GM12891 (cell line): ENCODE measurements at regions not wholly inside any gene's neighbourhood (a gene's known extent, or its start where the extent isn't known, plus 50 kb on each side); places are given as distances from the start of the nearest gene placed in this dataset.

Source experiments
- DNase-seq: peaks from one replicate; pipeline ENCODE4 v3.0.0; 2011; ENCODE audit warnings: low spot score; ENCODE audit not compliant: insufficient read length
- FAIRE-seq: peaks from 2 replicates; lab custom pipeline; 2011; peaks lifted over from hg19 to GRCh38; lab: Jason Lieb, UNC
- PAX5 ChIP-seq: IDR thresholded peaks from 2 replicates; pipeline ENCODE4 v1.6.1; 2011; ENCODE audit warnings: low read length, moderate library complexity, mild to moderate bottlenecking; ENCODE audit not compliant: insufficient read depth, severe bottlenecking
- POLR2A ChIP-seq: IDR thresholded peaks from 2 replicates; pipeline ENCODE4 v1.6.1; 2011; ENCODE audit warnings: low read depth, low read length, control low read depth
- POLR2AphosphoS5 ChIP-seq: IDR thresholded peaks from 2 replicates; pipeline ENCODE4 v1.6.1; 2011; ENCODE audit warnings: low read depth, low read length, control low read depth
- POU2F2 ChIP-seq: IDR thresholded peaks from 2 replicates; pipeline ENCODE4 v1.6.1; 2011; ENCODE audit warnings: low read depth, mild to moderate bottlenecking, control low read depth, low read length, moderate library complexity
- SPI1 ChIP-seq: IDR thresholded peaks from 2 replicates; pipeline ENCODE4 v1.6.1; 2011; ENCODE audit warnings: low read depth, low read length, control low read depth
- TAF1 ChIP-seq: IDR thresholded peaks from 2 replicates; pipeline ENCODE4 v1.6.1; 2011; ENCODE audit warnings: low read depth, low read length, control low read depth

GRCh38 chr5:50927953-50928352 is 261.5 kb downstream of the PARP8 start:
- FAIRE-seq (no peak), DNase-seq (no peak)
- no peak for TF ChIP-seq SPI1

GRCh38 chr5:50929174-50929573 is 262.7 kb downstream of the PARP8 start:
- no peak for TF ChIP-seq POLR2AphosphoS5
- FAIRE-seq (no peak), DNase-seq (no peak)

GRCh38 chr5:50934343-50934742 is 267.9 kb downstream of the PARP8 start:
- DNase-seq, result no peak
- no peak for TF ChIP-seq POLR2A
- TF ChIP-seq POU2F2, result no peak
- no peak for TF ChIP-seq TAF1
- no peak for TF ChIP-seq POLR2AphosphoS5
- no peak for FAIRE-seq

- FAIRE-seq, result no peak
- TF ChIP-seq PAX5 (no peak), SPI1 (no peak), POLR2AphosphoS5 (no peak), TAF1 (no peak), POLR2A (no peak), POU2F2 (no peak)
- DNase-seq, result no peak
These were observed 278.7 kb downstream of the PARP8 start for GRCh38 chr5:50945139-50945538.

- TF ChIP-seq PAX5 (no peak), POLR2AphosphoS5 (no peak), POU2F2 (no peak), POLR2A (no peak), TAF1 (no peak), SPI1 (no peak)
- FAIRE-seq, result no peak
- no peak for DNase-seq
These were observed 281.7 kb downstream of the PARP8 start for GRCh38 chr5:50947906-50948683.

GRCh38 chr5:50953290-50953689 is 286.9 kb downstream of the PARP8 start:
- DNase-seq (no peak), FAIRE-seq (no peak)
- TF ChIP-seq PAX5 (no peak), POLR2AphosphoS5 (no peak), SPI1 (no peak), POLR2A (no peak), POU2F2 (no peak), TAF1 (no peak)

GRCh38 chr5:50958852-50959457 is 292.5 kb downstream of the PARP8 start:
- TF ChIP-seq TAF1 (no peak), POLR2A (no peak), POLR2AphosphoS5 (no peak), PAX5 (no peak), POU2F2 (no peak), SPI1 (no peak)
- peak; percentile 89 for FAIRE-seq
- no peak for DNase-seq

GRCh38 chr5:50962934-50963872 is 296.8 kb downstream of the PARP8 start:
- FAIRE-seq, result peak; percentile 83
- TF ChIP-seq POU2F2 (peak; percentile 53; the same call in 1 of the 2 replicates), POLR2AphosphoS5 (no peak)
- DNase-seq, result peak; percentile 68

GRCh38 chr5:50963971-50964745 is 297.7 kb downstream of the PARP8 start:
- DNase-seq (no peak), FAIRE-seq (no peak)
- no peak for TF ChIP-seq POLR2AphosphoS5
- TF ChIP-seq SPI1, result no peak
- TF ChIP-seq TAF1, result no peak
- no peak for TF ChIP-seq POU2F2
- TF ChIP-seq POLR2A, result no peak
- no peak for TF ChIP-seq PAX5
